Calu3 (cell line): ENCODE measurements at regions not wholly inside any gene's neighbourhood (a gene's known extent, or its start where the extent isn't known, plus 50 kb on each side); places are given as distances from the start of the nearest gene placed in this dataset.

Experiments
- BruUV-seq: library from RNA; stranded (reverse); fragments of 400-500 nt; replicated peaks from 2 replicates; lab custom pipeline; 2021; lab: Mats Ljungman, UMichigan
- CTCF ChIA-PET: fragments of 300-600 bp; sonication (Branson Sonifier 250); formaldehyde crosslinking; loops from one replicate; lab custom pipeline; 2022; ENCODE audit warnings: antibody characterized with exemption; lab: Charles Lee
- DNase-seq: peaks from one replicate; pipeline ENCODE4 v3.0.0; 2022
- H3K27ac Mint-ChIP-seq: one replicate; pipeline ENCODE4 v1.8.0; 2022; ENCODE audit warnings: mixed read lengths; ENCODE audit not compliant: unreplicated experiment
- H3K27me3 Mint-ChIP-seq: one replicate; pipeline ENCODE4 v1.8.0; 2022; ENCODE audit warnings: mixed read lengths; ENCODE audit not compliant: unreplicated experiment
- H3K36me3 Mint-ChIP-seq: one replicate; pipeline ENCODE4 v1.8.0; 2022; ENCODE audit warnings: mild to moderate bottlenecking, moderate library complexity, mixed read lengths; ENCODE audit not compliant: insufficient read depth, unreplicated experiment
- H3K4me1 Mint-ChIP-seq: one replicate; pipeline ENCODE4 v1.8.0; 2022; ENCODE audit warnings: mild to moderate bottlenecking, low read depth, mixed read lengths; ENCODE audit not compliant: unreplicated experiment
- H3K4me3 Mint-ChIP-seq: one replicate; pipeline ENCODE4 v1.8.0; 2022; ENCODE audit warnings: mild to moderate bottlenecking, low read depth, moderate library complexity, mixed read lengths; ENCODE audit not compliant: unreplicated experiment
- H3K9me3 Mint-ChIP-seq: one replicate; pipeline ENCODE4 v1.8.0; 2022; ENCODE audit warnings: low read depth, mixed read lengths; ENCODE audit not compliant: unreplicated experiment
- intact Hi-C: fragments of 100-400 bp; cut with micrococcal nuclease; formaldehyde crosslinking; loops from one replicate; pipeline ENCODE4 v1.10.0; 2022; ENCODE audit not compliant: unreplicated experiment
- TF ChIP-seq, protein P1 (sequence below): fragments of 200-600 bp; IDR thresholded peaks from one replicate; pipeline ENCODE4 v1.8.0; 2022; ENCODE audit warnings: antibody characterized with exemption; ENCODE audit not compliant: unreplicated experiment

DNA sequence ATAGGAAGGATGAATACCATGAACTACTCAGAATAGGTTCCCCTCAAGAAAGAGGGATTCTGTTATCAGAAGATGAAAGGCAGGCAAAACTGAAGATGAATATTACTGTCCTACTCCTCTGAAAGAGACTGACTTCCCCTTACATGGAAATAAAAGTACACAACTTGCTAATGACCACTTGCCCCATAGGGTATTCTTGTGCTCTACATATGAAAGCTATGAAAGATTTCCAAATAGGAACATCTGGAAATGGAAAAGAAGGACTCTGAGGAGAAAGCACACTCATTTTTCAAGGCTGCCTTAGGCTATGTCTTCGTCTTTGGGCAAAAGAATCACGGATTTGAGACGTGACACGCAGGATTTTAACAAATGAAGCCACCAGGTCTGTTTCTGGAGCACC, 170.1 kb upstream of the DAB1 start:
- Mint-ChIP-seq H3K9me3 (peaks cover 11% of the 10 kb centered on the region), H3K4me3 (no peak overlapping the region), H3K36me3 (no peaks in the 10 kb centered on the region), H3K27ac (no peak overlapping the region), H3K27me3 (no peaks in the 10 kb centered on the region), H3K4me1 (no peaks in the 10 kb centered on the region)
- CTCF ChIA-PET, result no interaction called here
- DNase-seq, result no peak
- intact Hi-C loops, result no loop called here
- no TSS peak for BruUV-seq
- TF ChIP-seq, protein P1, sequence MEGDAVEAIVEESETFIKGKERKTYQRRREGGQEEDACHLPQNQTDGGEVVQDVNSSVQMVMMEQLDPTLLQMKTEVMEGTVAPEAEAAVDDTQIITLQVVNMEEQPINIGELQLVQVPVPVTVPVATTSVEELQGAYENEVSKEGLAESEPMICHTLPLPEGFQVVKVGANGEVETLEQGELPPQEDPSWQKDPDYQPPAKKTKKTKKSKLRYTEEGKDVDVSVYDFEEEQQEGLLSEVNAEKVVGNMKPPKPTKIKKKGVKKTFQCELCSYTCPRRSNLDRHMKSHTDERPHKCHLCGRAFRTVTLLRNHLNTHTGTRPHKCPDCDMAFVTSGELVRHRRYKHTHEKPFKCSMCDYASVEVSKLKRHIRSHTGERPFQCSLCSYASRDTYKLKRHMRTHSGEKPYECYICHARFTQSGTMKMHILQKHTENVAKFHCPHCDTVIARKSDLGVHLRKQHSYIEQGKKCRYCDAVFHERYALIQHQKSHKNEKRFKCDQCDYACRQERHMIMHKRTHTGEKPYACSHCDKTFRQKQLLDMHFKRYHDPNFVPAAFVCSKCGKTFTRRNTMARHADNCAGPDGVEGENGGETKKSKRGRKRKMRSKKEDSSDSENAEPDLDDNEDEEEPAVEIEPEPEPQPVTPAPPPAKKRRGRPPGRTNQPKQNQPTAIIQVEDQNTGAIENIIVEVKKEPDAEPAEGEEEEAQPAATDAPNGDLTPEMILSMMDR, result no peak

DNA sequence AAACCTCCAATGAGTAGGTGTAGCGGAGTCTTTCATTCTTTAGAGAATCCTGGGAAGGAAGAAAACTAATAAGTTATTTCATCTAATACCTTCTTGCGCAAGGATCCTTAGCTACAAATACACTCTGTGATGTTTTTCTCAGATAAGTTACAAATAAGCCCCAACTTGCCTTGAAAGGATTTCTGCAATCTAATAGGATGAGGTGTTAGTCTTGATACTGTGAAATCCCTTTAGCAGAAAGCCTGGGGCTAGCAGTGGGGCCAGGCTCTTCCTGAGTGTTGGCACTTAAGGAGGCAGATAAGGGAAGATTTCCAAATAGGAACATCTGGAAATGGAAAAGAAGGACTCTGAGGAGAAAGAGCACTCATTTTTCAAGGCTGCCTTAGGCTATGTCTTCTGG, 168.0 kb upstream of the DAB1 start:
- Mint-ChIP-seq H3K4me3 (no peak overlapping the region), H3K27ac (no peak overlapping the region)
- BruUV-seq, result no TSS peak

DNA sequence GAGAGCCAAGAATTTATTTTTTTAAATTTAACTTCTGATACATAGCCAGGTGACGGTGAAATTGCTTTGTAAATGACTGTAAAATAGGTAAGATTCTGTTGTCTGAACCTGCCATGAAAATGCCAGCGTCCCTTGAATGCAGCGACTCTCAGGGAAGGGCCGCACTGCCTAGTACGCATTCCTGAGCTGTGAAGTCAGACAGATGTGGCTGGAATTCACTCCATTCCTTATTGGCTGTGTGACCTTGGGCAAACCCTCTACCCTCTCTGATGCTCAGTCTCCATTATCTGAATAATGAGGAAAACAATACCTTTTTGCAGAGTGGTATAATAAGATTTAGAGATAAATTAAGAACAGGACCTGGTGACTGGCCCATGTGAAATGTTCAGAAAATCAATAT, 167.1 kb upstream of the DAB1 start:
- intact Hi-C loops, result no loop called here
- Mint-ChIP-seq H3K9me3 (peaks cover 18% of the 10 kb centered on the region), H3K4me3 (no peak overlapping the region), H3K27ac (no peak overlapping the region), H3K36me3 (no peaks in the 10 kb centered on the region), H3K27me3 (no peaks in the 10 kb centered on the region), H3K4me1 (no peaks in the 10 kb centered on the region)
- TF ChIP-seq, protein P1, result no peak
- no peak for DNase-seq
- CTCF ChIA-PET, result no interaction called here
- no TSS peak for BruUV-seq

More for the DNA sequence above, 168.0 kb upstream of the DAB1 start:
- DNase-seq, result no peak
- CTCF ChIA-PET, result no interaction called here
- no peaks in the 10 kb centered on the region for H3K4me1 Mint-ChIP-seq
- H3K9me3 Mint-ChIP-seq, result peaks cover 13% of the 10 kb centered on the region
- H3K36me3 Mint-ChIP-seq, result no peaks in the 10 kb centered on the region
- TF ChIP-seq, protein P1, result no peak
- intact Hi-C loops, result no loop called here
- H3K27me3 Mint-ChIP-seq, result no peaks in the 10 kb centered on the region

DNA sequence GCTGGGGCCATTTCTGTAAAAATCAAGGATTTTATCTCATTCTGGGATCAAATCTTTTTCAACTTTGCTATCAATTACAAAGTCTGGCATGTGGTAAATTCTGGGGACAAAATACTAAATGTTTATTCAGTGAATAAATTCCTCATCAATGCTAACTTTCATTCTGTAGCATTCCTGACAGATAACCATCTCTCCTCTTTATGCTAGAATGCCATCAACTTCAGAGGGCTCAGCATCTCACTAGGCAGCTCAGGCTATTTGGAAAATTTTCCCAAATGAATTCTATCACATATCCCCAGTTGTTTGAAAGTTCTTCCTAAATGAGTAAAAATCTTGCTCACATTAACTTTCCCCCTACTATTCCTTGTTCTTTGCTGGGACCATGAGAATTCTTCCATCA, 163.0 kb upstream of the DAB1 start:
- CTCF ChIA-PET, result no interaction called here
- DNase-seq, result no peak
- Mint-ChIP-seq H3K27ac (no peak overlapping the region), H3K36me3 (no peaks in the 10 kb centered on the region), H3K9me3 (peaks cover 14% of the 10 kb centered on the region), H3K27me3 (no peaks in the 10 kb centered on the region), H3K4me3 (no peak overlapping the region), H3K4me1 (no peaks in the 10 kb centered on the region)
- BruUV-seq, result no TSS peak
- TF ChIP-seq, protein P1, result no peak
- intact Hi-C loops, result no loop called here
